Globus pallidus (tissue), 1 donor: ENCODE measurements at regions not wholly inside any gene's neighbourhood (a gene's known extent, or its start where the extent isn't known, plus 50 kb on each side); places are given as distances from the start of the nearest gene placed in this dataset.

Experiments
- DNase-seq: peaks from one replicate; pipeline ENCODE4 v3.0.0-alpha.2; 2015; ENCODE audit warnings: low spot score

GRCh38 chr2:195606179-195606578 is 50.8 kb upstream of the SLC39A10 start:
- DNase-seq = no peak

- no peak for DNase-seq
These were observed 52.3 kb upstream of the SLC39A10 start for GRCh38 chr2:195604706-195605105.

- DNase-seq = no peak
These were observed 53.0 kb upstream of the SLC39A10 start for GRCh38 chr2:195603998-195604397.

- no peak for DNase-seq
These were observed 53.6 kb upstream of the SLC39A10 start for GRCh38 chr2:195603408-195603807.

- no peak for DNase-seq
These were observed 54.3 kb upstream of the SLC39A10 start for GRCh38 chr2:195602687-195603086.

GRCh38 chr2:195601361-195601760 is 55.7 kb upstream of the SLC39A10 start:
- DNase-seq = no peak

- DNase-seq = no peak
These were observed 56.2 kb upstream of the SLC39A10 start for GRCh38 chr2:195600778-195601177.

GRCh38 chr2:195596840-195597239 is 60.2 kb upstream of the SLC39A10 start:
- DNase-seq = no peak

GRCh38 chr2:195595825-195596224 is 61.2 kb upstream of the SLC39A10 start:
- DNase-seq = peak; percentile 24

- no peak for DNase-seq
These were observed 61.9 kb upstream of the SLC39A10 start for GRCh38 chr2:195594919-195595694.

- no peak for DNase-seq
These were observed 62.8 kb upstream of the SLC39A10 start for GRCh38 chr2:195594248-195594647.

- DNase-seq = no peak
These were observed 64.9 kb upstream of the SLC39A10 start for GRCh38 chr2:195592105-195592504.

GRCh38 chr2:195590861-195591205 is 66.2 kb upstream of the SLC39A10 start:
- no peak for DNase-seq

GRCh38 chr2:195590199-195590860 is 66.7 kb upstream of the SLC39A10 start:
- no peak for DNase-seq

- DNase-seq = no peak
These were observed 69.1 kb upstream of the SLC39A10 start for GRCh38 chr2:195587966-195588365.

GRCh38 chr2:195586062-195586714 is 70.8 kb upstream of the SLC39A10 start:
- DNase-seq = no peak

- no peak for DNase-seq
These were observed 74.8 kb upstream of the SLC39A10 start for GRCh38 chr2:195582188-195582587.

- no peak for DNase-seq
These were observed 77.1 kb upstream of the SLC39A10 start for GRCh38 chr2:195579776-195580555.

GRCh38 chr2:195575879-195576401 is 81.1 kb upstream of the SLC39A10 start:
- DNase-seq = peak; percentile 43

GRCh38 chr2:195575016-195575415 is 82.0 kb upstream of the SLC39A10 start:
- no peak for DNase-seq

- DNase-seq = no peak
These were observed 82.7 kb upstream of the SLC39A10 start for GRCh38 chr2:195574312-195574711.
